Mucosa of descending colon (tissue), 3 donors: ENCODE measurements at regions not wholly inside any gene's neighbourhood (a gene's known extent, or its start where the extent isn't known, plus 50 kb on each side); places are given as distances from the start of the nearest gene placed in this dataset.

Source experiments
- ATAC-seq: fragments of 200-7000 bp; cut with Tn5 transposase; one replicate; pipeline ENCODE4 v1.9.1; 2020; ENCODE audit warnings: mild to moderate bottlenecking, moderate library complexity
- DNase-seq, 3 donors: peaks; one replicate each; pipeline ENCODE4 v3.0.0-alpha.2; 2020
- H3K36me3 ChIP-seq: fragments of 200-600 bp; one replicate; pipeline ENCODE4 v1.8.0; 2021; ENCODE audit warnings: low read depth, mild to moderate bottlenecking
- H3K4me1 ChIP-seq: fragments of 200-600 bp; one replicate; pipeline ENCODE4 v1.8.0; 2021; ENCODE audit warnings: low read depth, mild to moderate bottlenecking
- H3K4me3 ChIP-seq: fragments of 200-600 bp; one replicate; pipeline ENCODE4 v1.8.0; 2021; ENCODE audit warnings: mild to moderate bottlenecking
- H3K9me3 ChIP-seq: fragments of 200-600 bp; one replicate; pipeline ENCODE4 v1.8.0; 2021; ENCODE audit warnings: mild to moderate bottlenecking
- intact Hi-C, 2 donors: fragments of 100-400 bp; cut with DNase I in 1 of 2; cut with micrococcal nuclease in 1 of 2; formaldehyde crosslinking; loops; one replicate each; pipeline versions ENCODE4 v1.11.0 to v1.11.1; 2022; cut with DNase I, micrococcal nuclease
- TF ChIP-seq, protein P1 (sequence below): fragments of 200-600 bp; IDR thresholded peaks from one replicate; pipeline ENCODE4 v1.8.0; 2022; ENCODE audit warnings: antibody characterized with exemption, mild to moderate bottlenecking
- donor health status: DM: no; HTN: no; CAD: no; lungs with moderate emphysema.
- donor health status: DM: no; HTN: no; CAD: no.
- donor health status: DM: no; HTN: yes; CAD: no.

DNA sequence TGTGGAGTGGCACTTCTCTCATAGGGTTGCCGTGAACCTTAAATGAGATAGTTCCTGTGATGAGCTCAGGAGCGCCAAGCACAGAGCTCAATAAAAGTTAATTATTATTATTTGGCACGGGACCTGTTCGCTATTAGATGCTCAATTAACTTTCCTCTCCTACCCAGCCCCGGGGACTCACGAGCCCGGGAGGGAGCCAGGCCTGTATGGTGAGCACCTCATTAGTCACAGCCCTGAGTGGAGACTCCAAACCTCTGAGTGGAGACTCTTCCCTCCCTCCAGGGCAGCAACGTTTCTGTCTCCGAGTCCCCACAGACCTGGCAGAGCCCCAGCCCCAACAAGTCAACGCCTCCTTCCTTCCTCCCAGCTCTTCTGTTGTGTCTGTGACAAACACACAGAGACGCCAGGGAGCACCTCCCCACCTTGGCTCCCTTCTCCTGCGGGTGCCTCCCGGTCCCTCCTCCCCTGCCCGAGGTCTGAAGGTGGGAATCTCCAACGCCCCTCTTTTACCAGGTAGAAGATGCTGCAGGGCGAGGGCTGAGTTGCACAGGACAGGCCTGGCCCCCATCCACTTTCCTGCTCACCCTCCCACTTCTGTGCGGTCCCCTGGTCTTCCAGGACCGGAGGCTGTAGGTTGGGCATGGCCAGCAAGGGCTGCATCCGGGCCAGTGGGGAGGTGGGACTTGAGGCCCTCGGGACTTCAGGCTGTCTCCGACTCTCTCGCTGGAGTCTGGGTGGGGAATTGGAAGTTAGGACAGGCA, 52.7 kb upstream of the ODC1 start:
- peak in 1 of 3 donors; percentile 41 for DNase-seq
- Histone ChIP-seq H3K36me3 (no peaks in the 10 kb centered on the region), H3K4me3 (no peak overlapping the region), H3K4me1 (peaks cover 9% of the 10 kb centered on the region), H3K9me3 (no peaks in the 10 kb centered on the region)
- TF ChIP-seq, protein P1, sequence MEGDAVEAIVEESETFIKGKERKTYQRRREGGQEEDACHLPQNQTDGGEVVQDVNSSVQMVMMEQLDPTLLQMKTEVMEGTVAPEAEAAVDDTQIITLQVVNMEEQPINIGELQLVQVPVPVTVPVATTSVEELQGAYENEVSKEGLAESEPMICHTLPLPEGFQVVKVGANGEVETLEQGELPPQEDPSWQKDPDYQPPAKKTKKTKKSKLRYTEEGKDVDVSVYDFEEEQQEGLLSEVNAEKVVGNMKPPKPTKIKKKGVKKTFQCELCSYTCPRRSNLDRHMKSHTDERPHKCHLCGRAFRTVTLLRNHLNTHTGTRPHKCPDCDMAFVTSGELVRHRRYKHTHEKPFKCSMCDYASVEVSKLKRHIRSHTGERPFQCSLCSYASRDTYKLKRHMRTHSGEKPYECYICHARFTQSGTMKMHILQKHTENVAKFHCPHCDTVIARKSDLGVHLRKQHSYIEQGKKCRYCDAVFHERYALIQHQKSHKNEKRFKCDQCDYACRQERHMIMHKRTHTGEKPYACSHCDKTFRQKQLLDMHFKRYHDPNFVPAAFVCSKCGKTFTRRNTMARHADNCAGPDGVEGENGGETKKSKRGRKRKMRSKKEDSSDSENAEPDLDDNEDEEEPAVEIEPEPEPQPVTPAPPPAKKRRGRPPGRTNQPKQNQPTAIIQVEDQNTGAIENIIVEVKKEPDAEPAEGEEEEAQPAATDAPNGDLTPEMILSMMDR = no peak
- intact Hi-C loops = no loop called here
- ATAC-seq = no peak

DNA sequence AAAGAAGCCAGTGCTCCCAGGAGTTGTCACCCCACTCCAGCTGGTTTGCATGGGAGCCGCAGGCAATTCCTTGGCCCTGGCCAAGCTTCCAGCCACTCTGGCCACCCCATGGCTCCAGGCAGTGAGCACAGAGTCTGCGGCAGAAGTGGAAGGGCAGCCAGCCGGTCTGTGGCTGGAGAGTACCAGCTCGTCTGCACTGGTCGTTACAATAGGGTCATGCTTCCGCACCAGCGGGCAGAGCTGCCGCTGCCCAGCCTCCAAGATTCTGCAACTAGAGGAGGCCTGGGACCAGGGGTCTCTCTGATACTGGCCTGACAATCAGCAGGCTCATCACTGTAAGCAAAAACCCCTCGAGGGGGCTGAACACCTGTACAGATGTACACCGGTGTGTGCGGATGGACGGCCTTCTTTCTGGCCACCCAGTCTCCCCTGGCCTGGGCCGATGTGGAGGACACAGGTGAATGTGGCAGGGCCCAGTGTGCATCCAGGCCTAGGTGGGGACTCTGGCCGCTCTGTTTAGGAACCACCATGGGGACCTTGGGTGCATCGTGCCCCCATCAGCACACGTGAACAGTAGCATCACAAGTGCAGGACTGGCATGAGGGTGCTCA, 51.9 kb upstream of the ODC1 start:
- ATAC-seq = no peak
- Histone ChIP-seq H3K36me3 (no peaks in the 10 kb centered on the region), H3K4me3 (no peak overlapping the region), H3K4me1 (peaks cover 14% of the 10 kb centered on the region), H3K9me3 (no peaks in the 10 kb centered on the region)
- TF ChIP-seq, protein P1 = no peak
- DNase-seq = peak in 1 of 3 donors; percentile 36
- intact Hi-C loops = no loop called here

DNA sequence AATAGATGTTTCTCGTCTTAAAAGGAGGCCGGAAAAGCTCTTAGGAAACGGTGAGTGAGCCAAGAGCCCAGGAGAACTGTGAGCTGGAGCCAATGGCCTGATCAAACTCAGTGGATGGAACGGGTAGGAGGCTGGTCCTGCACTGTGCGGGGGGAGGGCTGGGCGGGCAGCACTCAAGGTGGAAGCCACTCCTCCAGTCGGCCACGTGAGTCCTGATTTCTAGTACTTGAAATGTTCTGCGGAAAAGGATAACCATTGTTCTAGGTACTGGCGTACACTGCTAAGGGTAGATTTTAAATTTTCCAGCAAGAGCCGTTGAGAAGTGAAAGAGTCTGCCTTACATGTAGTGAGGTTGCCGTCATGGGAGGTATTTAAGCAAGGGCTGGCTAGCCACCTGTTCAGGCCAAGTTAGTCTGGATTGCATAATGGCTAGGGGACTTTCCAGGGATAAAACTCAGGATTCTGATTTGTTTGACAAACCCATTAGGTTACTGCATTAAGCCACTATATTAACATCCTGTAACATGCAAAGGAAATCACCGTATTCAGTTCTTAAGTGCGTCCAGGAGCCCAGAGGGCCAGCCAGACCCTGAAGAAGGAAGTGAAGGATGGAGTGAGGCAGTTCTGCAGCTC, 51.3 kb upstream of the ODC1 start:
- H3K9me3 ChIP-seq = no peaks in the 10 kb centered on the region
- DNase-seq (no peak), ATAC-seq (no peak)
- peaks cover 14% of the 10 kb centered on the region for H3K4me1 ChIP-seq
- H3K4me3 ChIP-seq = no peak overlapping the region
- TF ChIP-seq, protein P1 = no peak
- H3K36me3 ChIP-seq = no peaks in the 10 kb centered on the region
- intact Hi-C loops = no loop called here

DNA sequence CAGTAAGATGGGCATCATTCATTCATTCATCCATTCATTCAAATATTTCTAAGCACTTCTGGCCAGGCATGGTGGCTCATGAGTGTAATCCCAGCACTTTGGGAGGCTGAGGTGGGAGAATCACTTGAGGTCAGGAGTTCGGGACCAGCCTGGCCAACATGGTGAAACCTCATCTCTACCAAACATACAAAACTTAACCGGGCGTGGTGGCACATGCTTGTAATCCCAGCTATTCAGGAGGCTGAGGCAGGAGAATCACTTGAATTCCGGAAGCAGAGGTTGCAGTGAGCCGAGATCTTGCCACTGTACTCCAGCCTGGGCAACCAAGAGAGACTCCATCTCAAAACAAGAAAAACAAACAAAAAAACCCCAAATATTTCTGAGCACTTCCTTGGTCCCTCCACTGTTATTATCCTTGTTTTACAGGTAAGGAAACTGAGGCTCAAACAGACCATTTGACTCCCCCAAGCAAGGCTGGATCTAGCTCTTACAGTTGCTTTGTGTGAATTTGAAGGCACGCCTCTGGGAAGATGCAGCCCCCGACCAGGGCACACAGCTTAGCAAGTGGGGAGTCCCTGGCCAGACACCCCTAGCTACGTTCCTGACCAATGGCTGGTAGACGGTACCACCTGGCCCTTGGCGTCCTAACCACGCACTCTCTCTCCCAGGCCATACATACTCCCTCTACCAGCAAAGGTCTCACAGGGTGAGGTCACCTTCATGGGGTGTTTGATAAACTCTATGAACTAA, 50.6 kb upstream of the ODC1 start:
- no peaks in the 10 kb centered on the region for H3K9me3 ChIP-seq
- no peak for ATAC-seq

More for the DNA sequence above, 50.6 kb upstream of the ODC1 start:
- no peak overlapping the region for H3K4me3 ChIP-seq
- TF ChIP-seq, protein P1 = no peak
- DNase-seq = peak in 1 of 3 donors; percentile 26
- no peaks in the 10 kb centered on the region for H3K36me3 ChIP-seq
- intact Hi-C loops = no loop called here
- H3K4me1 ChIP-seq = peaks cover 14% of the 10 kb centered on the region
